Left lung (tissue), 4 donors: ENCODE measurements at regions not wholly inside any gene's neighbourhood (a gene's known extent, or its start where the extent isn't known, plus 50 kb on each side); places are given as distances from the start of the nearest gene placed in this dataset.

ENCODE experiments used
- ATAC-seq: fragments of 200-7000 bp; cut with Tn5 transposase; one replicate; pipeline ENCODE4 v1.9.1; 2020; ENCODE audit warnings: moderate library complexity
- DNase-seq, 4 donors: peaks; one replicate each; pipeline ENCODE4 v3.0.0-alpha.2; 2013 to 2020
- H3K27ac ChIP-seq, 2 donors: fragments of 200-600 bp; sonication (generic) in 1 of 2; one replicate each; pipeline versions ENCODE4 v1.5.0 to v1.8.0; 2020 to 2021
- H3K27me3 ChIP-seq, 2 donors: fragments of 200-600 bp; sonication (generic) in 1 of 2; one replicate each; pipeline versions ENCODE4 v1.5.0 to v1.8.0; 2020 to 2021
- H3K36me3 ChIP-seq, 2 donors: fragments of 200-600 bp; sonication (generic) in 1 of 2; one replicate each; pipeline versions ENCODE4 v1.5.0 to v1.8.0; 2020 to 2021
- H3K4me1 ChIP-seq, 2 donors: fragments of 200-600 bp; one replicate each; pipeline ENCODE4 v1.8.0; 2021
- H3K4me3 ChIP-seq, 2 donors: fragments of 200-600 bp; sonication (generic) in 1 of 2; one replicate each; pipeline versions ENCODE4 v1.5.0 to v1.8.0; 2020 to 2021; ENCODE audit warnings: mild to moderate bottlenecking in 1 of 2
- H3K9me3 ChIP-seq, 2 donors: fragments of 200-600 bp; sonication (generic) in 1 of 2; one replicate each; pipeline versions ENCODE4 v1.5.0 to v1.8.0; 2020 to 2021
- intact Hi-C, 2 donors: fragments of 100-400 bp; cut with DNase I; formaldehyde crosslinking; loops; one replicate each; pipeline versions ENCODE4 v1.11.2 to v1.14.2; 2022
- TF ChIP-seq, protein P1 (sequence below), 2 donors: fragments of 200-600 bp; sonication (generic) in 1 of 2; IDR thresholded peaks; one replicate each; pipeline versions ENCODE4 v1.5.0 to v1.8.0; 2021; ENCODE audit warnings: antibody characterized with exemption in 2 of 2
- donor health status: DM: no; HTN: yes; CAD: no.
- donor health status: DM: no; HTN: no; CAD: no.

DNA sequence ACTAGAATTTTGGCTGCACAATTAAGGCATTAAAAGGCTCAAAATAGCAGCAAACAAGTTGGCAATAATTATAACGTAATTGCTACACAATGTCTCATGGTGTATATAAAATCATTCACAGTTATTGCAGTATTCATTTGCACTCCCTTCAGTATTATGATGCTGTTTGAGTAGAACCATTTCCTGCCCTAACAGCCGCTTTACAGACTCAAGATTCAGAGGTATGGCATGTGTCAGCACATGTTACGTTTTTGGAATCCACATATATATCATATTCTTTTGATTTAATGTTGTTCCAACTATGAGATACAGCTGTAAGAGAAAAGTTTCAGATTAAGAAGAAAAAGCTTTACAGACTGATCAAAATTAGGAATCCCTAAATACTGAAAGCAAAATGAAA, 56.3 kb upstream of the NCKAP5 start:
- intact Hi-C loops, result no loop called here
- Histone ChIP-seq H3K36me3 (no peaks in the 10 kb centered on the region), H3K27ac (no peak overlapping the region), H3K27me3 (no peaks in the 10 kb centered on the region), H3K4me1 (no peaks in the 10 kb centered on the region), H3K4me3 (no peak overlapping the region), H3K9me3 (peaks cover 0 to 9% of the 10 kb centered on the region in 2 donors)
- no peak for DNase-seq
- TF ChIP-seq, protein P1, sequence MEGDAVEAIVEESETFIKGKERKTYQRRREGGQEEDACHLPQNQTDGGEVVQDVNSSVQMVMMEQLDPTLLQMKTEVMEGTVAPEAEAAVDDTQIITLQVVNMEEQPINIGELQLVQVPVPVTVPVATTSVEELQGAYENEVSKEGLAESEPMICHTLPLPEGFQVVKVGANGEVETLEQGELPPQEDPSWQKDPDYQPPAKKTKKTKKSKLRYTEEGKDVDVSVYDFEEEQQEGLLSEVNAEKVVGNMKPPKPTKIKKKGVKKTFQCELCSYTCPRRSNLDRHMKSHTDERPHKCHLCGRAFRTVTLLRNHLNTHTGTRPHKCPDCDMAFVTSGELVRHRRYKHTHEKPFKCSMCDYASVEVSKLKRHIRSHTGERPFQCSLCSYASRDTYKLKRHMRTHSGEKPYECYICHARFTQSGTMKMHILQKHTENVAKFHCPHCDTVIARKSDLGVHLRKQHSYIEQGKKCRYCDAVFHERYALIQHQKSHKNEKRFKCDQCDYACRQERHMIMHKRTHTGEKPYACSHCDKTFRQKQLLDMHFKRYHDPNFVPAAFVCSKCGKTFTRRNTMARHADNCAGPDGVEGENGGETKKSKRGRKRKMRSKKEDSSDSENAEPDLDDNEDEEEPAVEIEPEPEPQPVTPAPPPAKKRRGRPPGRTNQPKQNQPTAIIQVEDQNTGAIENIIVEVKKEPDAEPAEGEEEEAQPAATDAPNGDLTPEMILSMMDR (IDR thresholded peaks at IDR 0.05), result no peak
- ATAC-seq, result no peak

DNA sequence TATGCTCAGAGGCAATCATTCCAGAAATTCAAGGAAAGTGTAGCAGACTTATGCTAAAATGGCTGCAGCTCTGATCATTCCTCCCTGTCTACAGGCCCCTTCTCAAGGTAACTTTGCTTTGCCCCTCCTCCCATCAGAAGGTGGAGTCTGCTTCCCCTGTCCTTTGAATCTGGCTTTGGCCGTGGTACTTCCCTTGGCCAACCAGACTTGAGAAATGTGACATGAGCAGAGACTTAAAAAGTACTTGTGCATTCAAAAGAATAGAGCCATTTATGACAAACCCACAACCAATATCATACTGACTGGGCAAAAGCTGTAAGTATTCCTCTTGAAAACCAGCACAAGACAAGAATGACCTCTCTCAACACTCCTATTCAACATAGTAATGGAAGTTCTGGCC, 59.5 kb upstream of the NCKAP5 start:
- Histone ChIP-seq H3K9me3 (peaks cover 0 to 10% of the 10 kb centered on the region in 2 donors), H3K27ac (no peak overlapping the region), H3K27me3 (no peaks in the 10 kb centered on the region), H3K36me3 (no peaks in the 10 kb centered on the region), H3K4me1 (no peaks in the 10 kb centered on the region), H3K4me3 (no peak overlapping the region)
- TF ChIP-seq, protein P1 (IDR thresholded peaks at IDR 0.05), result no peak
- ATAC-seq (no peak), DNase-seq (no peak)
- intact Hi-C loops, result no loop called here

DNA sequence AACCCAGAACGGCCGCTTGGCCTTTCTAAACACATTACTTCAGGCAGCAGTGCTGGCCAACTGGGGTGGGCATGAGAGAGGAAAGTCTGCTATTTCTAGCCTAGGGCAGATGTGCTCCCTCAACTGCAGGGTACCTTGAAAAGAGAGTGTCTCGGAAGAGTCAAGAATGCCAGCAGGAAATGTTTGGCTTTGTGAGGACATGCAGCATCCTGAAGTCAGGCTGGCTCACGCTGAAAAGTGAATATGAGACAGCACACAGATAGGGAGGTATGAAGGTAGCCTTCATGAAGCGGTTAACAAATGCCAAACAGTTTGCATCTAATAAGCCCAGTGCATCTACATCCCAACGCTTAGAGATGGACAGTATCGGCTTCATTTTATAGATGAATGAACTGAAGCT, 65.0 kb upstream of the NCKAP5 start:
- intact Hi-C loops, result no loop called here
- Histone ChIP-seq H3K27me3 (no peaks in the 10 kb centered on the region), H3K4me3 (no peak overlapping the region), H3K36me3 (no peaks in the 10 kb centered on the region), H3K4me1 (no peaks in the 10 kb centered on the region), H3K27ac (no peak overlapping the region), H3K9me3 (peaks cover 0 to 7% of the 10 kb centered on the region in 2 donors)
- no peak for DNase-seq
- ATAC-seq, result no peak
- TF ChIP-seq, protein P1 (IDR thresholded peaks at IDR 0.05), result no peak

DNA sequence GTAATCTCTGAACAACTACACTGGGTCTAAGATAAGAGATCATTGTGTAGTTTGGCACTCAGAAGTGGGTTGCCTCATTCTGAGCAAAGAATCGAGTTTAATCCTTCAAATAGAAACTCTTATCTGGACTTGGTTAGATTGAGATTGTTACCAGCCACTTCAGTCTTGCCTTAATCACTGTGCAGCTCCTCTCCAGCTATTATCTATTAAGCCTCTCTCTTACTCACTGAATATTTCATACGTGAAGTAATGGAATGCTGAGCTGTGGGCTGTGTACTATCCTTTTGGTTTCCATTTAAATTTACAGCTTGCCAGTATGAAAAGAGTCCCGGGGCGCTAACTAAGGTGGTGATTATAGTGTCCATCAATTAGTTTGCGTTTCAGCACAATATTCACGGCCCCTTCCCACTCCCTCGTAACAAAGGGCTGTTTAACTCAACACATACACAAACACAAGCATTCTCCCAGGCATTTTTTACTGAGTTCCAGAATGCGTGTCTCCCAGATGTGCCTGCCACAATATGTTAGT, 65.7 kb upstream of the NCKAP5 start:
- ATAC-seq (peak; percentile 77), DNase-seq (no peak)
- H3K36me3 ChIP-seq, result no peaks in the 10 kb centered on the region
- intact Hi-C loops, result no loop called here
- H3K4me3 ChIP-seq, result no peak overlapping the region
- H3K27me3 ChIP-seq, result no peaks in the 10 kb centered on the region
- peaks cover 0 to 4% of the 10 kb centered on the region in 2 donors for H3K9me3 ChIP-seq
- TF ChIP-seq, protein P1 (IDR thresholded peaks at IDR 0.05), result no peak
- no peak overlapping the region for H3K27ac ChIP-seq
- no peaks in the 10 kb centered on the region for H3K4me1 ChIP-seq

DNA sequence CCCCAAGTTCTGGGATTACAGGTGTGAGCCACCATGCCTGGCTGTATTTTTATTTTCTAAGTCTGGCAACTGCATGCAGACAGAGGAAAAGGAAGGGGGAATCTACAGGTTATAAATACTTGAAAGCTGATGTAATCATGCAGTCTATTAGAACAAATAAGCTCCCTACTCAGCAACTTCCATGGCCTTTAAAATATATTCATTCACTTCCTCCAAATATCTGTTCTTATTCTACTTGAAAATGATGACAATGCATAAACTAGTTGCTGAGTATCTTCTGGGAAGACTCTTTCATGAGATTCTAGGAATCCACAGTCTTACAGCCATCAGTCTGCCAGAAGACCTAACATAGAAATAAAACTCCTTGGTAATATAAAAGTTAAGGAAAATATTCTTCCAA, 66.9 kb upstream of the NCKAP5 start:
- TF ChIP-seq, protein P1 (IDR thresholded peaks at IDR 0.05), result no peak
- DNase-seq, result no peak
- Histone ChIP-seq H3K27me3 (no peaks in the 10 kb centered on the region), H3K4me3 (no peak overlapping the region), H3K9me3 (no peaks in the 10 kb centered on the region), H3K27ac (no peak overlapping the region), H3K4me1 (no peaks in the 10 kb centered on the region), H3K36me3 (no peaks in the 10 kb centered on the region)
- no peak for ATAC-seq
- intact Hi-C loops, result no loop called here
